ENCODE measurements at regions not wholly inside any gene's neighbourhood (a gene's known extent, or its start where the extent isn't known, plus 50 kb on each side); places are given as distances from the start of the nearest gene placed in this dataset.
"Not testable (repeated sequence)": the region's sequence is repeated elsewhere in the genome, so short reads cannot be mapped to it uniquely, and the experiment has no call there.

GRCh38 chr5:62837330-62837729 lies 258.7 kb downstream of the LRRC70 start:
- not testable (repeated sequence) for DNase-seq (ENCODE audit: low spot score)

GRCh38 chr5:62829604-62829986 lies 251.0 kb downstream of the LRRC70 start:
- no peak for DNase-seq (ENCODE audit: low spot score)

- DNase-seq (ENCODE audit: low spot score) = no peak
Observed at GRCh38 chr5:62828742-62829603, 250.4 kb downstream of the LRRC70 start.

GRCh38 chr5:62825623-62826220 lies 247.1 kb downstream of the LRRC70 start:
- no peak for DNase-seq (ENCODE audit: low spot score)

GRCh38 chr5:62824936-62825335 lies 246.3 kb downstream of the LRRC70 start:
- no peak for DNase-seq (ENCODE audit: low spot score)

- DNase-seq (ENCODE audit: low spot score) = not testable (repeated sequence)
Observed at GRCh38 chr5:62817043-62817442, 238.4 kb downstream of the LRRC70 start.

- no peak for DNase-seq (ENCODE audit: low spot score)
Observed at GRCh38 chr5:62814991-62815390, 236.4 kb downstream of the LRRC70 start.

- DNase-seq (ENCODE audit: low spot score) = no peak
Observed at GRCh38 chr5:62812621-62813255, 234.1 kb downstream of the LRRC70 start.

GRCh38 chr5:62804819-62805218 lies 226.2 kb downstream of the LRRC70 start:
- not testable (repeated sequence) for DNase-seq (ENCODE audit: low spot score)

- no peak for DNase-seq (ENCODE audit: low spot score)
Observed at GRCh38 chr5:62795926-62796325, 217.3 kb downstream of the LRRC70 start.

GRCh38 chr5:62794456-62794855 lies 215.8 kb downstream of the LRRC70 start:
- no peak for DNase-seq (ENCODE audit: low spot score)

- DNase-seq (ENCODE audit: low spot score) = peak; percentile 19
Observed at GRCh38 chr5:62791059-62791458, 212.4 kb downstream of the LRRC70 start.

- DNase-seq (ENCODE audit: low spot score) = no peak
Observed at GRCh38 chr5:62790348-62790747, 211.7 kb downstream of the LRRC70 start.

- DNase-seq (ENCODE audit: low spot score) = no peak
Observed at GRCh38 chr5:62786099-62786498, 207.5 kb downstream of the LRRC70 start.

GRCh38 chr5:62785588-62785987 lies 207.0 kb downstream of the LRRC70 start:
- DNase-seq (ENCODE audit: low spot score) = no peak

GRCh38 chr5:62783374-62784057 lies 204.9 kb downstream of the LRRC70 start:
- no peak for DNase-seq (ENCODE audit: low spot score)

GRCh38 chr5:62780888-62781287 lies 202.3 kb downstream of the LRRC70 start:
- DNase-seq (ENCODE audit: low spot score) = no peak

- no peak for DNase-seq (ENCODE audit: low spot score)
Observed at GRCh38 chr5:62780230-62780629, 201.6 kb downstream of the LRRC70 start.

- DNase-seq (ENCODE audit: low spot score) = peak; percentile 57
Observed at GRCh38 chr5:62779010-62779422, 200.4 kb downstream of the LRRC70 start.

- peak; percentile 6 for DNase-seq (ENCODE audit: low spot score)
Observed at GRCh38 chr5:62778316-62779009, 199.8 kb downstream of the LRRC70 start.

GRCh38 chr5:62777081-62777480 lies 198.5 kb downstream of the LRRC70 start:
- not testable (repeated sequence) for DNase-seq (ENCODE audit: low spot score)

- not testable (repeated sequence) for DNase-seq (ENCODE audit: low spot score)
Observed at GRCh38 chr5:62776592-62776991, 198.0 kb downstream of the LRRC70 start.

All from NAMALWA (cell line).